GM12892 (cell line): ENCODE measurements at regions not wholly inside any gene's neighbourhood (a gene's known extent, or its start where the extent isn't known, plus 50 kb on each side); places are given as distances from the start of the nearest gene placed in this dataset.

ENCODE experiments used
- POLR2A ChIP-seq: IDR thresholded peaks from 2 replicates; pipeline ENCODE4 v1.6.1; 2011; ENCODE audit warnings: low read depth, low read length, control low read depth
- POLR2AphosphoS5 ChIP-seq: IDR thresholded peaks from 2 replicates; pipeline ENCODE4 v1.6.1; 2011; ENCODE audit warnings: low read depth, low read length, control low read depth
- TAF1 ChIP-seq: IDR thresholded peaks from 2 replicates; pipeline ENCODE4 v1.6.1; 2011; ENCODE audit warnings: low read depth, mild to moderate bottlenecking, control low read depth, low read length, borderline replicate concordance

DNA sequence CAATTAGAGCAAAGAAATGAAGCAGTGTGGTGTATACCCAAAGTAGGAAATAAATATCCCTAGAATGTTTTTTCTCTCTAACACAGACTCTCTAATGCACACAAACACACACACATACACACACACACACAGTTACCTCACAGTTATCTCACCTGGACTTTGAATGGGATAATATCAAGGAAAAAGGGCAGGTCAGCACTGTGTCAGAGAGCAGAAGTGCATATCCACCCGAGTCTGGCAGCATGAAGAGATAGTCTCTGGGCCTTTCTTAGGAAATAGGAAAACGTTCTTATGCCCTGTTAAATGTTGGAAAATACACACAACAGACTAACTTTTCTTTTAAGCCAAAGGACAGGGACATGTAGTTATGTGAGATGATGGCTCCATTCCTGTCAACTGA, 162.0 kb downstream of the COL6A3 start:
- TF ChIP-seq POLR2A: no peak
- no peak for TF ChIP-seq POLR2AphosphoS5
- no peak for TF ChIP-seq TAF1
